HepG2 (cell line): ENCODE measurements at regions not wholly inside any gene's neighbourhood (a gene's known extent, or its start where the extent isn't known, plus 50 kb on each side); places are given as distances from the start of the nearest gene placed in this dataset.

Source experiments
- ATAC-seq: fragments of 200-7000 bp; cut with Tn5 transposase; 3 replicates; pipeline ENCODE4 v1.9.1; 2020; ENCODE audit warnings: mild to moderate bottlenecking, moderate library complexity
- BruUV-seq: library from RNA; stranded (reverse); fragments of 400-500 nt; replicated peaks from 2 replicates; lab custom pipeline; 2021; lab: Mats Ljungman, UMichigan
- CTCF ChIA-PET: fragments of 300-600 bp; formaldehyde crosslinking; extraction: SDS; loops from one replicate; lab custom pipeline; 2021; ENCODE audit warnings: low total read pairs, inconsistent platforms, low intra/inter-chr PET ratio; lab: Yijun Ruan, JAX
- POLR2A ChIA-PET: fragments of 350-600 bp; sonication (Branson Sonifier 250); formaldehyde crosslinking; loops from one replicate; lab custom pipeline; 2020; ENCODE audit warnings: antibody characterized with exemption, inconsistent platforms; lab: Yijun Ruan, JAX
- DNase-seq: peaks from one replicate; pipeline ENCODE4 v3.0.0-alpha.2; 2015; ENCODE audit warnings: low spot score
- FAIRE-seq: peaks from 3 replicates; lab custom pipeline; 2011; peaks lifted over from hg19 to GRCh38; lab: Jason Lieb, UNC
- H2AFZ ChIP-seq: one replicate; pipeline ENCODE4 v1.6.1; 2011; ENCODE audit warnings: low read length, inconsistent platforms
- H3K27ac ChIP-seq: fragments of 300-600 bp; 3 replicates; pipeline ENCODE4 v1.8.0; 2011; ENCODE audit warnings: mixed run types, mild to moderate bottlenecking, mixed read lengths, low read length, inconsistent platforms; ENCODE audit not compliant: insufficient read depth; ENCODE audit errors: extremely low read length
- H3K27me3 ChIP-seq, 2 experiments: fragments of 200-600 bp in 1 of 2; 2 replicates in 1 of 2; 3 replicates in 1 of 2; pipeline versions ENCODE4 v1.6.0 to v1.8.0; 2011; ENCODE audit warnings: low read length in 2 of 2, mild to moderate bottlenecking in 2 of 2, moderate library complexity in 2 of 2, inconsistent platforms in 1 of 2; ENCODE audit not compliant: insufficient read depth in 2 of 2, control insufficient read depth in 1 of 2
- H3K36me3 ChIP-seq, 2 experiments: fragments of 200-600 bp in 1 of 2; replicated peaks in 1 of 2; 2 replicates in 1 of 2; 3 replicates in 1 of 2; pipeline versions ENCODE4 v1.5.1 to v1.8.0; 2011; ENCODE audit warnings: low read length in 2 of 2, inconsistent platforms in 1 of 2; ENCODE audit not compliant: insufficient read depth in 2 of 2, control insufficient read depth in 1 of 2
- H3K4me1 ChIP-seq: 2 replicates; pipeline ENCODE4 v1.5.1; 2012; ENCODE audit warnings: low read length, inconsistent platforms; ENCODE audit not compliant: insufficient read depth
- H3K4me2 ChIP-seq: 2 replicates; pipeline ENCODE4 v1.6.0; 2011; ENCODE audit warnings: low read depth, low read length, inconsistent platforms
- H3K4me3 ChIP-seq, 3 experiments: fragments of 200-600 bp in 1 of 3; sonication (generic), shearing (Covaris generic) in 1 of 3; replicated peaks in 1 of 3; 2 replicates each; pipeline ENCODE4 v1.5.1; 2011 to 2016; ENCODE audit warnings: low read length in 3 of 3, inconsistent platforms in 2 of 3, low read depth in 2 of 3, mild to moderate bottlenecking in 2 of 3, control low read depth in 1 of 3, mixed read lengths in 1 of 3; ENCODE audit not compliant: insufficient read depth in 1 of 3
- H3K79me2 ChIP-seq: one replicate; pipeline ENCODE4 v1.6.1; 2011; ENCODE audit warnings: low read length, inconsistent platforms; ENCODE audit not compliant: insufficient read depth
- H3K9ac ChIP-seq: 2 replicates; pipeline ENCODE4 v1.6.0; 2011; ENCODE audit warnings: mild to moderate bottlenecking, low read depth, low read length, inconsistent platforms; ENCODE audit not compliant: insufficient read depth
- H3K9me3 ChIP-seq: 2 replicates; pipeline ENCODE4 v1.5.1; 2012; ENCODE audit warnings: mild to moderate bottlenecking, low read length
- H4K20me1 ChIP-seq: 2 replicates; pipeline ENCODE4 v1.6.0; 2011; ENCODE audit warnings: inconsistent platforms, mild to moderate bottlenecking, low read length, moderate library complexity; ENCODE audit not compliant: insufficient read depth
- CCAR2 ChIP-seq: fragments of 200-400 bp; formaldehyde crosslinking; optimal IDR thresholded peaks from 2 replicates; pipeline ENCODE3; 2018; ENCODE audit warnings: low read depth, mild to moderate bottlenecking, low read length, moderate library complexity
- CEBPG ChIP-seq: IDR thresholded peaks from 2 replicates; pipeline ENCODE4 v1.6.1; 2016
- CREM ChIP-seq, 2 experiments: sonication (generic) in 1 of 2; formaldehyde crosslinking in 1 of 2; IDR thresholded peaks; 2 replicates each; pipeline versions ENCODE4 v1.4.0 to v1.6.1; 2016 to 2020; ENCODE audit warnings: antibody characterized with exemption in 1 of 2, mild to moderate bottlenecking in 1 of 2, missing genetic modification reagents in 1 of 2
- FLYWCH1 ChIP-seq: sonication (generic); formaldehyde crosslinking; IDR thresholded peaks from 2 replicates; pipeline ENCODE4 v1.8.1; 2023; ENCODE audit warnings: mild to moderate bottlenecking, missing genetic modification reagents
- FOXK1 ChIP-seq: sonication (generic); formaldehyde crosslinking; IDR thresholded peaks from 2 replicates; pipeline ENCODE4 v1.4.0; 2020; ENCODE audit warnings: low read depth, missing genetic modification reagents, borderline replicate concordance
- HOXA3 ChIP-seq: sonication (generic); formaldehyde crosslinking; IDR thresholded peaks from 2 replicates; pipeline ENCODE4 v1.5.0; 2020; ENCODE audit warnings: missing genetic modification reagents
- KLF11 ChIP-seq: IDR thresholded peaks from 2 replicates; pipeline ENCODE4 v1.6.1; 2016; ENCODE audit warnings: missing compliant biosample characterization
- MAFK ChIP-seq, 2 experiments: IDR thresholded peaks in 1 of 2; conservative IDR thresholded peaks in 1 of 2; 2 replicates each; pipeline ENCODE4 v1.6.1; 2011; ENCODE audit warnings: improper control_type of control experiment in 2 of 2, low read length in 2 of 2
- PHF5A ChIP-seq: IDR thresholded peaks from one replicate; pipeline ENCODE4 v1.6.1; 2018; ENCODE audit warnings: low read depth, missing genetic modification reagents; ENCODE audit not compliant: unreplicated experiment
- SRSF9 ChIP-seq: fragments of 200-400 bp; formaldehyde crosslinking; IDR thresholded peaks from 2 replicates; pipeline ENCODE4 v1.6.1; 2018; ENCODE audit warnings: borderline replicate concordance, mild to moderate bottlenecking, low read depth, low read length; ENCODE audit not compliant: insufficient read depth, poor library complexity, severe bottlenecking
- ZBTB3 ChIP-seq: sonication (generic); formaldehyde crosslinking; IDR thresholded peaks from 2 replicates; pipeline ENCODE4 v1.4.0; 2020; ENCODE audit warnings: low read depth, mild to moderate bottlenecking, moderate library complexity, missing genetic modification reagents, borderline replicate concordance
- ZBTB42 ChIP-seq: sonication (generic); formaldehyde crosslinking; IDR thresholded peaks from 2 replicates; pipeline ENCODE4 v1.5.0; 2020; ENCODE audit warnings: mild to moderate bottlenecking, missing genetic modification reagents
- ZFP41 ChIP-seq: sonication (generic); formaldehyde crosslinking; IDR thresholded peaks from 2 replicates; pipeline ENCODE4 v1.4.0; 2020; ENCODE audit warnings: mild to moderate bottlenecking, missing genetic modification reagents, borderline replicate concordance
- ZKSCAN5 ChIP-seq: sonication (generic); formaldehyde crosslinking; IDR thresholded peaks from 2 replicates; pipeline ENCODE4 v1.5.1; 2020; ENCODE audit warnings: mild to moderate bottlenecking, missing genetic modification reagents
- ZNF441 ChIP-seq: sonication (generic); formaldehyde crosslinking; IDR thresholded peaks from 2 replicates; pipeline ENCODE4 v1.7.0; 2021; ENCODE audit warnings: missing genetic modification reagents, borderline replicate concordance
- ZNF615 ChIP-seq: sonication (generic); formaldehyde crosslinking; IDR thresholded peaks from 2 replicates; pipeline ENCODE4 v1.5.0; 2020; ENCODE audit warnings: mild to moderate bottlenecking, missing genetic modification reagents, borderline replicate concordance
- ZNF644 ChIP-seq: IDR thresholded peaks from 2 replicates; pipeline ENCODE4 v1.6.1; 2016; ENCODE audit warnings: low read depth
- WGBS: methylation state at CpG from one replicate; pipeline ENCODE4 v1.1.6; 2017; ENCODE audit warnings: low lambda C conversion rate; 5-methylcytosine and 5-hydroxymethylcytosine counted together
- in situ Hi-C: cut with HindIII; loops from 2 replicates; pipeline ENCODE4 v1.10.0; 2017; ENCODE audit warnings: low pct_unique_long_range_greater_than_20kb; ENCODE audit not compliant: extremely low pct_ligation_motif_present
- intact Hi-C: fragments of 100-400 bp; cut with micrococcal nuclease; formaldehyde crosslinking; loops from one replicate; pipeline ENCODE4 v1.10.0; 2022; ENCODE audit not compliant: unreplicated experiment
- TF ChIP-seq, protein P1 (sequence below): sonication (generic); formaldehyde crosslinking; IDR thresholded peaks from 2 replicates; pipeline ENCODE4 v1.5.1; 2020; ENCODE audit warnings: missing genetic modification reagents, mild to moderate bottlenecking, borderline replicate concordance
- TF ChIP-seq, protein P2 (sequence below): sonication (generic); formaldehyde crosslinking; IDR thresholded peaks from 2 replicates; pipeline ENCODE4 v1.4.0; 2020; ENCODE audit warnings: missing genetic modification reagents, borderline replicate concordance

- H3K9me3 ChIP-seq = no peaks in the 10 kb centered on the region
- BruUV-seq = no TSS peak
- H3K4me1 ChIP-seq = no peaks in the 10 kb centered on the region
- FAIRE-seq (no peak), DNase-seq (no peak), ATAC-seq (no peak)
- H2AFZ ChIP-seq = no peak overlapping the region
- in situ Hi-C loops = no loop called here
- no peak overlapping the region for H3K4me2 ChIP-seq
- H3K79me2 ChIP-seq = no peaks in the 10 kb centered on the region
- WGBS = 0% methylated on average over 3 of the region's 3 CpGs
- peaks cover 4 to 29% of the 10 kb centered on the region in 2 experiments; a peak in 3 of 5 replicates for H3K27me3 ChIP-seq
- CTCF ChIA-PET = no interaction called here
- TF ChIP-seq KLF11 (CRISPR knock-in tag) = no peak
- no peak for TF ChIP-seq ZBTB3
- TF ChIP-seq ZNF441 = no peak
- TF ChIP-seq ZFP41 (CRISPR knock-in tag) = no peak
- TF ChIP-seq, protein P1, sequence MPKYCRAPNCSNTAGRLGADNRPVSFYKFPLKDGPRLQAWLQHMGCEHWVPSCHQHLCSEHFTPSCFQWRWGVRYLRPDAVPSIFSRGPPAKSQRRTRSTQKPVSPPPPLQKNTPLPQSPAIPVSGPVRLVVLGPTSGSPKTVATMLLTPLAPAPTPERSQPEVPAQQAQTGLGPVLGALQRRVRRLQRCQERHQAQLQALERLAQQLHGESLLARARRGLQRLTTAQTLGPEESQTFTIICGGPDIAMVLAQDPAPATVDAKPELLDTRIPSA = no peak
- TF ChIP-seq ZNF644 (CRISPR knock-in tag) = no peak
- TF ChIP-seq FOXK1 (CRISPR knock-in tag) = no peak
- TF ChIP-seq ZBTB42 = no peak
- no peak for TF ChIP-seq PHF5A (CRISPR knock-in tag)
- TF ChIP-seq ZKSCAN5 (CRISPR knock-in tag) = no peak
- no peak for TF ChIP-seq MAFK (conservative IDR thresholded peaks at IDR 0.05 in 1 of 2, IDR thresholded peaks at IDR 0.05 in 1 of 2; ENCODE audit: low read length in 2 of 2)
- TF ChIP-seq HOXA3 (CRISPR knock-in tag) = no peak
- TF ChIP-seq, protein P2, sequence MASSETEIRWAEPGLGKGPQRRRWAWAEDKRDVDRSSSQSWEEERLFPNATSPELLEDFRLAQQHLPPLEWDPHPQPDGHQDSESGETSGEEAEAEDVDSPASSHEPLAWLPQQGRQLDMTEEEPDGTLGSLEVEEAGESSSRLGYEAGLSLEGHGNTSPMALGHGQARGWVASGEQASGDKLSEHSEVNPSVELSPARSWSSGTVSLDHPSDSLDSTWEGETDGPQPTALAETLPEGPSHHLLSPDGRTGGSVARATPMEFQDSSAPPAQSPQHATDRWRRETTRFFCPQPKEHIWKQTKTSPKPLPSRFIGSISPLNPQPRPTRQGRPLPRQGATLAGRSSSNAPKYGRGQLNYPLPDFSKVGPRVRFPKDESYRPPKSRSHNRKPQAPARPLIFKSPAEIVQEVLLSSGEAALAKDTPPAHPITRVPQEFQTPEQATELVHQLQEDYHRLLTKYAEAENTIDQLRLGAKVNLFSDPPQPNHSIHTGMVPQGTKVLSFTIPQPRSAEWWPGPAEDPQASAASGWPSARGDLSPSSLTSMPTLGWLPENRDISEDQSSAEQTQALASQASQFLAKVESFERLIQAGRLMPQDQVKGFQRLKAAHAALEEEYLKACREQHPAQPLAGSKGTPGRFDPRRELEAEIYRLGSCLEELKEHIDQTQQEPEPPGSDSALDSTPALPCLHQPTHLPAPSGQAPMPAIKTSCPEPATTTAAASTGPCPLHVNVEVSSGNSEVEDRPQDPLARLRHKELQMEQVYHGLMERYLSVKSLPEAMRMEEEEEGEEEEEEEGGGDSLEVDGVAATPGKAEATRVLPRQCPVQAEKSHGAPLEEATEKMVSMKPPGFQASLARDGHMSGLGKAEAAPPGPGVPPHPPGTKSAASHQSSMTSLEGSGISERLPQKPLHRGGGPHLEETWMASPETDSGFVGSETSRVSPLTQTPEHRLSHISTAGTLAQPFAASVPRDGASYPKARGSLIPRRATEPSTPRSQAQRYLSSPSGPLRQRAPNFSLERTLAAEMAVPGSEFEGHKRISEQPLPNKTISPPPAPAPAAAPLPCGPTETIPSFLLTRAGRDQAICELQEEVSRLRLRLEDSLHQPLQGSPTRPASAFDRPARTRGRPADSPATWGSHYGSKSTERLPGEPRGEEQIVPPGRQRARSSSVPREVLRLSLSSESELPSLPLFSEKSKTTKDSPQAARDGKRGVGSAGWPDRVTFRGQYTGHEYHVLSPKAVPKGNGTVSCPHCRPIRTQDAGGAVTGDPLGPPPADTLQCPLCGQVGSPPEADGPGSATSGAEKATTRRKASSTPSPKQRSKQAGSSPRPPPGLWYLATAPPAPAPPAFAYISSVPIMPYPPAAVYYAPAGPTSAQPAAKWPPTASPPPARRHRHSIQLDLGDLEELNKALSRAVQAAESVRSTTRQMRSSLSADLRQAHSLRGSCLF (CRISPR knock-in tag) = no peak
- no peak for TF ChIP-seq SRSF9
- TF ChIP-seq FLYWCH1 = no peak
- TF ChIP-seq CCAR2 = no peak
- TF ChIP-seq ZNF615 (CRISPR knock-in tag) = no peak
- no peak for TF ChIP-seq CREM (IDR thresholded peaks at IDR 0.05)
- TF ChIP-seq CREM (CRISPR knock-in tag; IDR thresholded peaks at IDR 0.05) = no peak
- TF ChIP-seq CEBPG (CRISPR knock-in tag) = no peak
- no peak overlapping the region for H3K27ac ChIP-seq
- intact Hi-C loops = no loop called here
- no peaks in the 10 kb centered on the region for H4K20me1 ChIP-seq
- no peaks in the 10 kb centered on the region for H3K36me3 ChIP-seq
- POLR2A ChIA-PET = no interaction called here
- H3K9ac ChIP-seq = no peak overlapping the region
- H3K4me3 ChIP-seq = no peak overlapping the region
These were observed 193.7 kb downstream of the ERMARD start for GRCh38 chr6:169945117-169945516.
